8988T (cell line): ENCODE measurements at regions not wholly inside any gene's neighbourhood (a gene's known extent, or its start where the extent isn't known, plus 50 kb on each side); places are given as distances from the start of the nearest gene placed in this dataset.
"Not testable (repeated sequence)": the region's sequence is repeated elsewhere in the genome, so short reads cannot be mapped to it uniquely, and the experiment has no call there.

Experiments used
- DNase-seq: peaks from one replicate; pipeline ENCODE4 v3.0.0; 2011

DNA sequence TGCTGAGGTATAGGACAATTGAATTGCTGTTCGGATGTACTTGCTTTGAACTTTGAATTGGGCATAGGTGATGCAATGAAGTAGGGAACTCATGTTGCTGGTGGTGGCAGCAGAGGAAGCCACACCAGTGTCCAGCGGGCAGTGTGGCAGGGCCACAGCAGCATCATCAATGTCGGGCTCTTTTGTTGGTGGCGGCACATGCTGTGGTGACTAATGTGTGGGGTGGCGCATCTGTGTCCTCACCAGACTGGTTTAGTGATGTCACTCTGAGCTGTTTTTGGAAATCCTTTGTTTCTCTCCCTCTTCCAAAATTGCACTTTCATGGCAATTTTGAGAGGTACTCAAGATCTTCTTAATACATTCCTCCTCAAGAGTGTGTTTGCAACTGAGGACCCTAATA is 187.6 kb downstream of the ETNK1 start:
- no peak for DNase-seq

DNA sequence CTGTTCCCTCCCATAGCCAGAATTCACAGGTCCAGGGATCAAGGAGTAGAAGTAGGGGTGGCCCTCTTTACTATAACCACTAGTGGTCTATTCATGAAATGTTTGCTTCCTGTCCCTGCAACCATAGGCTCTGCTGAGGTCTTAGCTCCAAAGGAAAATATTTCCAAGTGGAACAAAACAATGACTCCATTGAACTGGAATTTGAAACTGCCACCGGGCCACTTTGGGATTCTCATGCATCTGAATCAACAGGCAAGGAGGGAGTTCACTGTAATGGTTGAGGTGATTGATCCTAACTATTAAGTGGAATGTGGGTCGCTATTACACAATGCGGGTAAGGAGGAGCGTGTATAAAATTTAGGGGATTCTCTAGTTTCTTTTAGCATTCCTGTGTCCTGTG is 197.0 kb downstream of the ETNK1 start:
- no peak for DNase-seq

GRCh38 chr12:22826026-22826425 is 201.1 kb downstream of the ETNK1 start:
- DNase-seq, result no peak

DNA sequence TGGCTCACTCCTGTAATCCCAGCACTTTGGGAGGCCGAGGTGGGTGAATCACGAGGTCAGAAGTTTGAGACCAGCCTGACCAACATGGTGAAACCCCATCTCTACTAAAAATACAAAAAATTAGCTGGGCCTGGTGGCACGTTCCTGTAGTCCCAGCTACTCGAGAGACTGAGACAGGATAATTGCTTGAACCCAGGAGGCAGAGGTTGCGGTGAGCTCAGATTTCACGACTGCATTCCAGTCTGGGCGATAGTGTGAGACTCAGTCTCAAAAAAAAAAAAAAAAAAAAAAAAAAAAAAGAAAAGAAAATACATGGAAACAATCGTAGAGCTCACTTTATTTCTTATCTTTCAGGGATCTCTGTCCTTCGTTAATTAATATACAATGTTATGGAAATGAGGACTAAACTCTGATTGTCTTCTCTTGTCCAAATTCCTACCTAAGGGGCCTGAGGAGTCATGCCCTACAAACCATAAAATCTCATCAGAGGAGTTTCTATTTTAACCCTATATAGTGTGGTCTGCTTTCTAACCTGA is 201.5 kb downstream of the ETNK1 start:
- not testable (repeated sequence) for DNase-seq

- no peak for DNase-seq
Observed at GRCh38 chr12:22828066-22828465, 203.1 kb downstream of the ETNK1 start.

DNA sequence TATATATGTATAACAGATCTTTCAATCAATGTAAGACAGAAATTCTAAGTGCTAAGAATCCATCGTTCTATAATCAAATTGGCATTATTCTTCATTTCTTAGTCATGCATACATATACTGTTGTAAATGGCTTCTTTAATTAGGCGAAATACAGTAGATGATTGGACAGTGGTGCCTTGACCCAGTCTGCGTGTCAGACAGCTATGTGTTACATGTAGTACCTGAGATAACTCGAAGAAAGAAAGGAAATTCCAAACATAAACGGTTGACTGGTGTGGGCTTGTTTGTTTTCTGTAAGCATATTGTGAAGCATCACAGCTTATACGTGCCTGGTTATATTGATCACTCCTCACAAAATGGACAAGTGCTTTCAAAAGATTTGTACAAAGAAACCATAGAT is 210.5 kb downstream of the ETNK1 start:
- DNase-seq, result no peak

DNA sequence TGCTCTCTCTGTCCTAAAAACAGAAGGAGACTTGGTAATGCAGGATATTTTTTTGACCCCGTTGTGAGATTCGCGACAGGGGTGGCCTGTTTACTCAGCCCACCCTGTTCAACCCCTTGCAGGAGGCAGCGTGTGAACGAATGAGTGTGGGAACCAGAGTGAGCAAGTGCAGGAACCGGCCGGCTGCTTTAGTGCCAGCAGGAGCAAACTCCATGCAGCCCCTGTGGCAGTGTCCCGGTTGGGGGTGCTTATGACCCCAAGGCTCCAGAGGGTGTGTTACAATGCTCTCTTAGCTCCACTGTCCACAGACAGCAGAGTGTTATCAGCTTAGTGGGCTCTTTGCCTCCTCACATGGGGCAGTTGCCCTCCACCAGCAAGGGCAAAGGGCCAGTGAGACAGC is 225.2 kb downstream of the ETNK1 start:
- DNase-seq, result no peak

DNA sequence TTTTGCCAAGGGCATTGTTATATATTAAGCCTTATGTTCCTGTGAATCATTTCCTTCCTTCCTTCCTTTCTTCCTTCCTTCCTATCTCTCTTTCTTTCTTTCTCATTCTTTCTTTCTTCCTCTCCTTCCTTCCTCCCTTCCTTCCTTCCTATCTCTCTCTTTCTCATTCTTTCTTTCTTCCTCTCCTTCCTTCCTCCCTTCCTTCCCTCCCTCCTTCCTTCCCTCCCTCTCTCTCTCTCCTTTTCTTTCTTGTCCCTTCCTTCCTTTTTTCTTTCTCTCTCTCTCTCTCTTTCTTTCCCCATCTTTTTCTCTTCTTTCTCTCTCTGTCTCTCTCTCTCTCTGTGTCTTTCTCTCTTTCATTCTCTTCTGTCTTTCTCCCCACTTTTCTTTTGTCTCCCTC is 226.6 kb downstream of the ETNK1 start:
- DNase-seq, result no peak

GRCh38 chr12:22855456-22855855 is 230.5 kb downstream of the ETNK1 start:
- no peak for DNase-seq

- DNase-seq, result no peak
Observed at GRCh38 chr12:22856178-22856577, 231.2 kb downstream of the ETNK1 start.

DNA sequence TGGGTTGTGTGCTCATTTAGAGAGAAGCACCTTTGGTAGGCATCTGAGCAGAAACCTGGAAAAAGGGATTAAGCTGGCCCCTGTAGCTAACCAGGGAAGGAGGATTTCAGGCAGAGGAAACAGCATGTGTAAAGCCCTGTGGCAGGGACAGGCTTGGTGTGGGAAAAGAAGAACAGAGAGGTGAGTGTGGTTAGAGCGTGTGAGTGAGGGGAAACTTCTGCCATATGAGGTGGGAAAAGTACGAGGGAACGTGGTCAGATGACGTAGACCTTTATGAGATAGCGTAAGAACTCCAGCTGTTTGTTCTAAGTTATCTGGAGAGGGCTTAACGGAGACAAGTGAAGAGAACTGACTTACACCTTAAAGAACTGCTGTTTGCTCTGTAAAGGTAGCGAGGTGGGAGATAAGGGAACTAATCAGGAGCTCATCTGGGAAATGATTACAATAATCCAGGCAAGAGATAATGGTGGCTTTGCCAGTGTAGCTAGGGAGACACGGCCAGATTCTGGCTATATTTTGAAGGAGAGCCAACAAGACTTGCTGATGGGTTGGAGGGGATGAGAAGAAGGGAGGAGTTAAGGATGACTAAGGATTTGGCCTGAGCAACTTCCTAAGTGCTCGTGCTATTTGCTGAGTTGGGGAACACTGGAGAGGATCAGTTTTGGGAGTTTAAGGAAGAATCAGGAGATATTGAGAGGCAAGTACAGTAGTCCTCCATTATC is 234.0 kb downstream of the ETNK1 start:
- DNase-seq, result no peak

DNA sequence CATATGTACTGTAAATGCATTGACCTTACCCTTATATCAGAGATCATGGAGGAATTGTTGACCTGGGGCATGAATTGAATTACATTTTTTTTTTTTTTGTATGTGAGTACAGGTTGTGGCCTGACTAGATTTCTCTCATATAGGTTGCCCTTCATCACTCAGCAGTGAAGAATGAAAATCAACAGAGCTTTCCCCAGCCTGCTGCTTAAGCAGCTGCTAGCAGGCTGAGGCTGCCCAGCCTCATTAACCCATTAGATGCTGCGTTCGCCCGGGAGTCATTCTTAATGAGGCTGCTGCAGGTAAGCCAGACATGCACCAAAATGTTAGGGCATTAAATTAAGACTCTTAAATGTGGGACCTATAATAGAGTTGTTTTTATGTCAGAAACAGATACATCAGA is 236.0 kb downstream of the ETNK1 start:
- DNase-seq, result no peak

DNA sequence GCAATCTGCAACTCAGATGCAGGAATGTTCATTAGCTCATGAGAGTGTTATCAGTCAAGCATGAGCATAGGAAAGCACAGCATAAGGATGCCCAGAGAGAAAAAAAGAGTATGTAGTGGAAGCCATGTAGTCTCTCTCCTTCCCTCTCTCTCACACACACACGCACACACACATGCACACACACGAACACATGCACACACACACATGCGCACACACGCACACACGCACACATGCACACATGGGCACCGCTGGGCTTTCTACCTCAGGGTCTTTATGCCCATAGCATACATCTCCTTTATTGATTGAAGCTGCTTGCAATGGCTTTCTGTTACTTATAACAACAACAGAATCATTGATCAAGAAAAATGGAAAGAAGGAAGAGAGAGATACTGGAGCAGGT is 240.9 kb downstream of the ETNK1 start:
- no peak for DNase-seq

DNA sequence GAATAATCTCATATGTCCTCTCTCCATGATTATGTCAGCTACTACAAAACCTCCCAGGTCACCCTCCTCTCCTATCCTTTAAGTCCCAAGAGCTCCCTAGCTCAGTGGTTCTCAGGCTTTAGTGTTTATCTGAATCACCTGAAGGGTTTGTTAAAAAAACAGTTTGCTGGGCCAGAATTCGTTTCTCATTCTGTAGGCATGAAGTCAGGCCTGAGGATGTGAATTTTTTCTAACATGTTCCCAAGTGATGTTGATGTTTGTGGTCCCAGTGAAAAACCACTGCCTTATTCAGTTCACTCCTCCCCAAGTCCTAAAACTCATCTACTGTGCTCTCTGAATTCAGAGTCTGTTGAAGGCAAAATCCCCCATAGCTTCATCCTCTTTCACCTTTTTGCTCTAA is 241.4 kb downstream of the ETNK1 start:
- DNase-seq, result no peak

DNA sequence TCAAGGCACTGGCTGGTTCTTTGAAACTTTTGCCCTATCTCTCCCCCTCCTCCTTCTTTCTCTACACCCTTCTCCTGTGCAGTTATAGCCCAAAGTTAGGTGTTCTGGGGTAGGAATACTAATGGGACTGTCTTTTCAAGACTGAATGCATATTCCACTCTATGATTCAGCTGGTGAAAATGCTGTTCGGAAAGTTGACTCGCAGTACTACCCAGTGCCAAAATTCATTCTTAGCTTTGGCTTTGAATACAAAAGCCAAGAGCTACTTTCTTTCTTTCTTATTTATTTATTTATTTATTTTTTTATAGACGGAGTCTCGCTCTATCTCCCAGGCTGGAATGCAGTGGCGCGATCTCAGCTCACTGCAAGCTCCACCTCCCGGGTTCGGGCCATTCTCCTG is 249.2 kb downstream of the ETNK1 start:
- DNase-seq, result no peak

DNA sequence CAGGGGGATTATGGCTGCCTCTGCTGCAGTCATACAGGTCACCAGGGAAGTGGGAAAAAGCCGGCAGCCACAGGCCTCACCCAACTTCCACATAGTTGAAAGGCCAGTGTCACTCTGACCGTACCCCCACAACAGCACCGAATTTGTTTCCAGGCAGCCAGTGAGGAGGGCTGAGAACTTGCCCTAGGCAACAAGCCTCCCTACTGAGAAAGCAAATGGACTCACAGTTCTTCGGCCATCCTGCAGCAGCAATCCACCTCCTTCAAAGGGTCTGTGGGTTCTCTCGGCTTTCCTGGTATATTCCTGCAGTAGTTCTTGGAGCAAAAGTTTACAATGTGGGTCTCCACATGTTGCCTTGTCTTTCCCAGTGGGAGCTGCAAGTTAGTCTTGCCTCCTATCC is 251.3 kb downstream of the ETNK1 start:
- no peak for DNase-seq

GRCh38 chr12:22879203-22879602 is 254.2 kb downstream of the ETNK1 start:
- no peak for DNase-seq

- no peak for DNase-seq
Observed at GRCh38 chr12:22880331-22880730, 255.4 kb downstream of the ETNK1 start.

GRCh38 chr12:22880807-22881206 is 255.8 kb downstream of the ETNK1 start:
- DNase-seq, result no peak

DNA sequence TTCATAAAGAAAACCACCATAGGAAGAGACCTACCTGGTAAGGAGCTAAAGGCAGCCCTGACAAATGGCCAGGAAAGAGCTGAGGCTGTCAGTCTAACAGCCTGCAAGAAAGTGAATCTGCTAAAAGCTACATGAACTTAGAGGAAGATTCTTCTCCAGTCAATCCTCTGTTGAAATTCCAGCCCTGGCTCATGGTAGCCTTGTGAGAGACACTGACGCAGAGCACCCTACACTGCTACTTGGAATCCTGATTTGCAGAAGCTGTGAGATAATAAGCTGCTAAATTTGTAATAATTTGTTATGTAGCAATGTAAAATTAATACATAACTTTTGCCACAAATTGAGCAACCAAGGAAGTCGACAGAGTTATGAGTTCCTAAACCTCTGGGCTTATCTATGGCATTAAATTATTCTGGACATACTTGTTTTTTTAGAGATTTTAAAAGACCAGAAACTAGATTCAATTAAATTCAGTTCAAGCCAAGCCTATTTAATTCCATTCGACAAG is 257.0 kb downstream of the ETNK1 start:
- no peak for DNase-seq

- DNase-seq, result no peak
Observed at GRCh38 chr12:22882559-22882958, 257.6 kb downstream of the ETNK1 start.

- DNase-seq, result no peak
Observed at GRCh38 chr12:22893878-22894277, 268.9 kb downstream of the ETNK1 start.

- DNase-seq, result no peak
Observed at GRCh38 chr12:22899184-22899583, 274.2 kb downstream of the ETNK1 start.

- no peak for DNase-seq
Observed at GRCh38 chr12:22900401-22900800, 275.4 kb downstream of the ETNK1 start.

GRCh38 chr12:22904485-22904884 is 279.5 kb downstream of the ETNK1 start:
- DNase-seq, result no peak
